ENCODE measurements at regions not wholly inside any gene's neighbourhood (a gene's known extent, or its start where the extent isn't known, plus 50 kb on each side); places are given as distances from the start of the nearest gene placed in this dataset.

DNA sequence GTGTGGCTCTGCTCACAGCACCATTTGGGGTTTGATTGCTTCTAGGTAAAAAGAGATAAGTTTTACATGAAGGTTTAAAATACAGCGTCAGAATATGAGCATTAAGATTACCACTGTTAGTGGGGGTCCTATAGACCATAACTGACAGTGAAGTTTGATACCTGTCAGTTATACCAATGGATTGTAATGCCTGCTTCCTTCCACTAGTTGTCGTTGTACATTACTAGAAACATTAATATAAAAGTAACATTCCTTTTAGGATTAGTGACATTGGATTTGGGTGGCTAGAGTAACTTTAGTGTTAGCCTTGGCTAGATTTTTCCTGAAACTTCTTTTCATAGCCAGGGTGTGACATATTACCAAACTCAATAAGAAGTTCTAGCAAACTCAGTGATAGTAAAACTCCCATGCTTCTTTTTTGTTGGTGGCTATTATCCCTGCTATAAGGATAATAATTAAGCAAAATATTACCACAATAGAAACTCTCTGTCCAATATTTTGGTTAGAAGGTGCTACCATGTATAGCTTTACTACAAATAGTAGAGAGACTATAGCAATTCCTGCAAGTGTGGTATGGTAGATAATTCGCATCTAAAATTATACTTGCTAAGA is 57.1 kb downstream of the FAM181B start:
- no peak for DNase-seq (ENCODE audit: low spot score)

GRCh38 chr11:82675838-82676237 is 57.8 kb downstream of the FAM181B start:
- DNase-seq (ENCODE audit: low spot score): no peak

GRCh38 chr11:82673631-82674030 is 60.0 kb downstream of the FAM181B start:
- no peak for DNase-seq (ENCODE audit: low spot score)

- DNase-seq (ENCODE audit: low spot score): no peak
These were observed 62.2 kb downstream of the FAM181B start for GRCh38 chr11:82671451-82671850.

DNA sequence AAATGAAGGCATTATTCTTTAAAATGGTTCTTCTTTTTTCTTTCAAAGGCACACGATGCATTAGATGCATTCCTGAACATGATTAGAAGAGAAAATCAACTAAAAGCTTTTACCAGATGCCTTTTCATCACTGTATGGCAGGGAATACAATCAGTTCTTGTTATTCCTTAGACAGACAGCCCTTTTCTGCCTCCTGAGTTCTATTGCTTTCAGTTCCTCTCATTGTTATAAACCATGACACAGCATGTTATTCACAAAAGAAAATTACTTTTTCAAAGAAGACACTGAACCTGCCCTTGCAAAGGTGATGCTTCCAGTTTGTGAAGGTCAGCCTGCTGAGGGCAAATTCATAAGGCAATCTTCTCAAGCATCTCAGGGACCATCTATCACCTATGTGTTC is 70.1 kb downstream of the FAM181B start:
- no peak for DNase-seq (ENCODE audit: low spot score)

DNA sequence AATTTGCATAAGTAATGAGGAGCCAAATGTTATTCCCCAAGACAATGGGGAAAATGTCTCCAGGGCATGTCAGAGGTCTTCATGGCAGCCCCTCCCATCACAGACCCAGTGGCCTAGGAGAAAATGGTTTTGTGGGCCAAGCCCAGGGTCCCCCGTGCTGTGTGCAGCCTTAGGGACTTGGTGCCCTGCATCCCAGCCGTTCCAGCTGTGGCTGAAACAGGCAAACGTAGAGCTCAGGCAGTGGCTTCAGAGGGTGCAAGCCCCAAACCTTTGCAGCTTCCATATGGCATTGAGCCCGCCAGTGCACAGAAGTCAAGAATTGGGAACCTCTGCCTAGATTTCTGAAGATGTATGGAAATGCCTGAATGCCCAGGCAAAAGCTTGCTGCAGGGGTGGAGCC is 79.9 kb downstream of the FAM181B start:
- DNase-seq (ENCODE audit: low spot score): no peak

DNA sequence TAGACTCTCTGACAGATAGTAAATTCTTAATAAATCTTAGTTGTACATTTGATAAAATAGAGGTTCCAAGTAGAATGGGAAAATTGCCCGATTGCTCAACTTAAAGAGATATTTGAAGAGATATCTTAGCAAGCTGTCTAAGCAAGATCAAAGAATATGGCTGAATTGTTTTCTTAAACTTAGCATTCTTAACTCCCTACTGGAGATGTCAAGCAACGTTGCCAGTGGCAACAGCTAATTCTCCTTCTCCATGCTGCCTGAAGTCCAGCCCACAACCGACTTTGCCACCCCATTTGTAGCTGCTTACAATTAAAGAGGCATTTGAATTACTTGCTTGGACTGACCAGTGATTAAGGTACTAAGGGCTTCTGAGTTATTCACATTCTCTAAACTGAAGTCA is 94.4 kb downstream of the FAM181B start:
- DNase-seq (ENCODE audit: low spot score): no peak

- no peak for DNase-seq (ENCODE audit: low spot score)
These were observed 97.0 kb downstream of the FAM181B start for GRCh38 chr11:82636615-82637014.

DNA sequence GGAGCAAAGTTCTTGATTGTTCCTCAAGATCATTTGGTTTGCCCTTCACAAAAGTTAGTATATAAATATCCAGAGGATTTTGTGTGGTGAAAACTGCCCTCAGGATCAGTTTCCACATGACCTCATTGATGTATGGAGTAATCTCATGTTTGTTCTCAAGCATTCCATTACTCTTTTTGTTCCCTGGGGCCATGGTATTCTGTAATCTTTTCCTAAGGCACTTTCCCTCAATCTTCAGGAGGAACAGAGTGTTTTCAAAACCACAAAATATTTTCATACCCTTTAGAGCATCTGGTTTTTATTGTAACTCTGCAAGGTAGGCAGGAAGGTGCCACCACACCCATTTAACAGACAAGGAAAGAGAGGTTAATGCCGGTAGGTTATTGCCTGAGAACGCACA is 99.6 kb downstream of the FAM181B start:
- no peak for DNase-seq (ENCODE audit: low spot score)

DNA sequence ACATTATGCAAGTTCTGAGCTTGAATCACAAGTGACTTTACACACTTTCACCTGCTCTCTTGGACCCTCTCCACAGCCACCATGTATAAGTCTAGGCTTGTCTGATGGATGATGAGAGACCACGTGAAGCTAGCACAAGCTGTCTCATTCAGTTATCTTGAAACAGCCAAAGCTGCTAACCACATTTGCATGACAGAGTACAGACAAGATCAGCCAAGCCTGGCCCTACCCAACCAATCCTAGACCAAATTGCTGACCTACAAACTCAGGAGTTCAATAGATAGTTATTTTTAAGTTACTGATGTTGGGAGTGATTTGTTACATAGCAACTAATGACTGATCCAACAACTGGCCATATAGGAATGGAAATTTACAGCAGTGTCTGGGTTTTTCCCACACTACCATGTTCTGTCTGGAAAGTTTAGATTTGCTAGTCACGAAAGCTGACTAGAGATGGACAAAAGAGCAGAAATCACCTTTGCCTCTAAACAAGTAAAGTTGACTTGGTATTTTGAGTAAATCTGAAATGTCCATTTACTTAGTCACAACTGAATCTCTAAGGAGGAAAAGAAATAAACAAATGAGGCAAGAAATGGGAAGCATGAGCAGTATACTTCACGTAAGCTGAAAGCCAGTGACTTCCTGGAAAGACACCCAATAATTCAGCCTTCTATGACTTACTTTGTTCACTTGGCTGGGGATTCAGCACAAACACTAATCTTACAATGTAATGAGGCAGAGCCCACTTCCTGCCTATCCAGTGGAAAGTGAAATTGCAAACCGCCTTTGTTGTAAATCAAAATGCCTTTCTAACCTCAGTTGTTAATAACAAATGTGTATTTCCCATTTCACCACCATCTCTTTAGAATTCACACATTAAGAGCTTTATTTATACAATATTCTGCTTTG is 101.7 kb downstream of the FAM181B start:
- no peak for DNase-seq (ENCODE audit: low spot score)

GRCh38 chr11:82610671-82611070 is 123.0 kb downstream of the FAM181B start:
- no peak for DNase-seq (ENCODE audit: low spot score)

DNA sequence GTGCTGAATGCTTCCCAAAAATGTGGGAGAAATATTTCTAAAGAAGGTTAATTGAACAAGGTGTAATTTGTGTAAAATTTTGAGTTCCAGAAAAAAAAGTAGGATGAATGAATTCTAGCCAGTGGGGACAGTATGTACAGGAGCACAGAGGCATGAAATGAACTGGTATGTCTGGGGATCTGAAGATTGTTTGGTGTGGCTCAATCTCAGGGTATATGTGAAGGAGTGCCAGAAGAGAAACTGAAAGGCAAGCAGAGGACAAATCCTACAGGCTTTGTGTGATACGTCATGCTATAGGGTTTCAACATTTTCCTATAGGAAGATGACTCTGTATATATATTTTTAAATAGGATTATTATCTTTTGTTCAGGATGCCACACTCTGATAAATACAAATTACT is 126.9 kb downstream of the FAM181B start:
- DNase-seq (ENCODE audit: low spot score): no peak

- no peak for DNase-seq (ENCODE audit: low spot score)
These were observed 132.0 kb downstream of the FAM181B start for GRCh38 chr11:82601711-82602110.

- no peak for DNase-seq (ENCODE audit: low spot score)
These were observed 133.8 kb downstream of the FAM181B start for GRCh38 chr11:82599836-82600235.

- no peak for DNase-seq (ENCODE audit: low spot score)
These were observed 147.1 kb downstream of the FAM181B start for GRCh38 chr11:82586581-82586980.

GRCh38 chr11:82577246-82577645 is 156.4 kb downstream of the FAM181B start:
- DNase-seq (ENCODE audit: low spot score): no peak

- DNase-seq (ENCODE audit: low spot score): no peak
These were observed 172.8 kb downstream of the FAM181B start for GRCh38 chr11:82560836-82561235.

- no peak for DNase-seq (ENCODE audit: low spot score)
These were observed 174.1 kb downstream of the FAM181B start for GRCh38 chr11:82559609-82560008.

GRCh38 chr11:82557274-82557673 is 176.4 kb downstream of the FAM181B start:
- DNase-seq (ENCODE audit: low spot score): no peak

GRCh38 chr11:82556210-82556609 is 177.5 kb downstream of the FAM181B start:
- no peak for DNase-seq (ENCODE audit: low spot score)

GRCh38 chr11:82546661-82547557 is 186.8 kb downstream of the FAM181B start:
- DNase-seq (ENCODE audit: low spot score): no peak

DNA sequence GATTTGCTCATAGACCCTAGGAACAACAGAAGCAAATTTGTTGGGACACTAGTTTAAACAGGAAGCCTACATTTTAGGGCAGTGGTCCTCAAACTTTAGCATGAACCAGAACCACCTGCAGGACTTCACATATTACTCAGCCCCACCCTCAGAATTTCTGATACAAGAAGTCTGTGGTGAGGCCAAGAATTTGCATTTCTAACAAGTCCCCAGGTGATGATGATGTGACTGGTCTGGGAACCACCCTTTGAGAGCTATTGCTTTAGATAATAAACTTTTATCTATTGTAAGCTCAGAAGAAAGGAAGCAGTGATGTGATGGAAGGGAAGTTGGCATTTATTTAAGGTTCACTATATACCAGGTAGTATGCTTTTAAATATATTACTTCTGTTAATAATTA is 194.0 kb downstream of the FAM181B start:
- no peak for DNase-seq (ENCODE audit: low spot score)

DNA sequence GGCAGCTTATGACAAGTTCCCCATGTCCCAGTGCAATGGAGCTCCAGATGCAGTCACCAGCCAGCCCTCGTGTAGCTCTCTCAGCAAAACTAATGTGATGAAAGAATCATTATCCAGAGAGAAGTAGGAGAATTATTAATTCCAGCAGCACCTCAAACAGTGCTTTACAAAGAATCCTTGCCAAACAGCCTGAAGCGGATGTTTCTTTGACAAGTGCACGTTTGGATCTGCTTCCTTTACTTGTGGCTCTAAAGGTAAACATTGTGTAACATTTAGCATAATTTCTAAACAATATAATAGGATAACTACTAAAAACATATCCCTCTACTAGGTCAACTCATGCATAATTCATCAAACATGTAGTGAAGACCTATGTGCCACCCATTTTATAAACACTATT is 197.0 kb downstream of the FAM181B start:
- no peak for DNase-seq (ENCODE audit: low spot score)
